HG03095 (cell line): ENCODE measurements at regions not wholly inside any gene's neighbourhood (a gene's known extent, or its start where the extent isn't known, plus 50 kb on each side); places are given as distances from the start of the nearest gene placed in this dataset.

Experiments used
- ATAC-seq: cut with Tn5 transposase; IDR thresholded peaks from one replicate; pipeline ENCODE4 v1.9.1; 2021; ENCODE audit warnings: moderate library complexity; ENCODE audit not compliant: unreplicated experiment

GRCh38 chr18:24560511-24560981, 100.1 kb downstream of the HRH4 start:
- ATAC-seq = no peak

GRCh38 chr18:24561369-24561965, 101.0 kb downstream of the HRH4 start:
- ATAC-seq = no peak

GRCh38 chr18:24567199-24567598, 106.8 kb downstream of the HRH4 start:
- ATAC-seq = no peak

- no peak for ATAC-seq
Measured at GRCh38 chr18:24570716-24571115, 110.3 kb downstream of the HRH4 start.

GRCh38 chr18:24582771-24583170, 122.3 kb downstream of the HRH4 start:
- ATAC-seq = no peak

- no peak for ATAC-seq
Measured at GRCh38 chr18:24584205-24584604, 123.8 kb downstream of the HRH4 start.

GRCh38 chr18:24584813-24585212, 124.4 kb downstream of the HRH4 start:
- ATAC-seq = no peak

- ATAC-seq = no peak
Measured at GRCh38 chr18:24585996-24586566, 125.6 kb downstream of the HRH4 start.

GRCh38 chr18:24586662-24587360, 126.4 kb downstream of the HRH4 start:
- ATAC-seq = no peak

- ATAC-seq = no peak
Measured at GRCh38 chr18:24588440-24588839, 128.0 kb downstream of the HRH4 start.

- no peak for ATAC-seq
Measured at GRCh38 chr18:24590946-24591345, 130.5 kb downstream of the HRH4 start.

GRCh38 chr18:24593401-24593800, 133.0 kb downstream of the HRH4 start:
- no peak for ATAC-seq

- no peak for ATAC-seq
Measured at GRCh38 chr18:24593886-24594285, 133.4 kb downstream of the HRH4 start.

- ATAC-seq = no peak
Measured at GRCh38 chr18:24595561-24596031, 135.2 kb downstream of the HRH4 start.

- ATAC-seq = no peak
Measured at GRCh38 chr18:24600076-24600654, 139.7 kb downstream of the HRH4 start.

GRCh38 chr18:24601585-24601984, 141.1 kb downstream of the HRH4 start:
- no peak for ATAC-seq

GRCh38 chr18:24602201-24602600, 141.8 kb downstream of the HRH4 start:
- ATAC-seq = no peak

- no peak for ATAC-seq
Measured at GRCh38 chr18:24603151-24603550, 142.7 kb downstream of the HRH4 start.

GRCh38 chr18:24605444-24605843, 145.0 kb downstream of the HRH4 start:
- no peak for ATAC-seq

GRCh38 chr18:24609254-24609653, 148.8 kb downstream of the HRH4 start:
- no peak for ATAC-seq

GRCh38 chr18:24611075-24611474, 150.6 kb downstream of the HRH4 start:
- ATAC-seq = no peak
